Progenitor cell of endocrine pancreas (in vitro differentiated cells): ENCODE measurements at regions not wholly inside any gene's neighbourhood (a gene's known extent, or its start where the extent isn't known, plus 50 kb on each side); places are given as distances from the start of the nearest gene placed in this dataset.

Source experiments
- DNase-seq: peaks from one replicate; pipeline ENCODE4 v3.0.0; 2021; ENCODE audit warnings: low spot score; ENCODE audit not compliant: unreplicated experiment
- H3K27ac Mint-ChIP-seq: 2 replicates; pipeline ENCODE4 v1.8.0; 2021; ENCODE audit warnings: mild to moderate bottlenecking, moderate library complexity, mixed read lengths
- H3K27me3 Mint-ChIP-seq: 2 replicates; pipeline ENCODE4 v1.8.0; 2021; ENCODE audit warnings: mixed read lengths
- H3K36me3 Mint-ChIP-seq: 2 replicates; pipeline ENCODE4 v1.8.0; 2022; ENCODE audit warnings: mixed read lengths; ENCODE audit not compliant: insufficient read depth
- H3K4me1 Mint-ChIP-seq: 2 replicates; pipeline ENCODE4 v1.8.0; 2021; ENCODE audit warnings: low read depth, mixed read lengths
- H3K4me3 Mint-ChIP-seq: 2 replicates; pipeline ENCODE4 v1.8.0; 2021; ENCODE audit warnings: low read depth, mild to moderate bottlenecking, moderate library complexity, mixed read lengths
- H3K9me3 Mint-ChIP-seq: 2 replicates; pipeline ENCODE4 v1.8.0; 2021; ENCODE audit warnings: low read depth, mixed read lengths
- TF ChIP-seq, protein P1 (sequence below): fragments of 200-600 bp; sonication (generic); IDR thresholded peaks from one replicate; pipeline ENCODE4 v1.5.0; 2021; ENCODE audit warnings: antibody characterized with exemption, mild to moderate bottlenecking; ENCODE audit not compliant: unreplicated experiment

DNA sequence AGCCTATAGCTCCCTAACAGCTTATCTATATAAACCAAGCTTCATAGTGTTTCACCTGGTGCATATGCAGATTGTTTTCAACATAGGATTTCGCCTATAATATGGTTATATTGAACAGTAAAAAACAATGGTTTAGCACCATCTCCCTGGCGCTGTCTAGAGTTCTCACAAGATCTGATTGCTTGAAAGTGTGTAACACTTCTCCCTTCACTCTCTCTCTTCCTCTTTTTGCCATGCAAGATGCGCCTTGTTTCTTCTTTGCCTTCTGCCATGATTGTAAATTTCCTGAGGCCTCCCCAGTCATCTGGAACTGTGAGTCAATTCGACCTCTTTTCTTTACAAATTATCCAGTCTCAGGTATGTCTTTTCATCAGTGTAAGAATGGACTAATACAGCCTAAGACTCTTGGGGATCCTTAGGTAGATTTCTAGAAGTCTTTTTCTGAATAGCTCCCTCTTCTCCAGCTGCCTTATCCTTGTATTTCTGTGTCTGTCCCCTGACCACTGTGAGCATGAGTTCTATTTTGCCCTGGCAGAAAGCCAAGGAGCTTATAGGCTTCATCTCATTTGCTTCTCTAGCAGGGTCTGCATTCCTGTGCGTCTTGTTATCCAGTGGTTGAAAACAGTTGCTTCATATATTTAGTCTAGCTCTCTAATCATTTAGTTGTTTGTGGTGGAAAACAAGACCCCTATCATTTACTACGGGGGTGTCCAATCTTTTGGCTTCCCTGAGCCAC, 401.6 kb downstream of the GPD2 start:
- H3K4me1 Mint-ChIP-seq, result no peaks in the 10 kb centered on the region
- H3K4me3 Mint-ChIP-seq, result no peak overlapping the region
- no peaks in the 10 kb centered on the region for H3K36me3 Mint-ChIP-seq
- no peak overlapping the region for H3K27ac Mint-ChIP-seq
- DNase-seq, result no peak
- no peaks in the 10 kb centered on the region for H3K9me3 Mint-ChIP-seq
- H3K27me3 Mint-ChIP-seq, result no peaks in the 10 kb centered on the region
- TF ChIP-seq, protein P1, sequence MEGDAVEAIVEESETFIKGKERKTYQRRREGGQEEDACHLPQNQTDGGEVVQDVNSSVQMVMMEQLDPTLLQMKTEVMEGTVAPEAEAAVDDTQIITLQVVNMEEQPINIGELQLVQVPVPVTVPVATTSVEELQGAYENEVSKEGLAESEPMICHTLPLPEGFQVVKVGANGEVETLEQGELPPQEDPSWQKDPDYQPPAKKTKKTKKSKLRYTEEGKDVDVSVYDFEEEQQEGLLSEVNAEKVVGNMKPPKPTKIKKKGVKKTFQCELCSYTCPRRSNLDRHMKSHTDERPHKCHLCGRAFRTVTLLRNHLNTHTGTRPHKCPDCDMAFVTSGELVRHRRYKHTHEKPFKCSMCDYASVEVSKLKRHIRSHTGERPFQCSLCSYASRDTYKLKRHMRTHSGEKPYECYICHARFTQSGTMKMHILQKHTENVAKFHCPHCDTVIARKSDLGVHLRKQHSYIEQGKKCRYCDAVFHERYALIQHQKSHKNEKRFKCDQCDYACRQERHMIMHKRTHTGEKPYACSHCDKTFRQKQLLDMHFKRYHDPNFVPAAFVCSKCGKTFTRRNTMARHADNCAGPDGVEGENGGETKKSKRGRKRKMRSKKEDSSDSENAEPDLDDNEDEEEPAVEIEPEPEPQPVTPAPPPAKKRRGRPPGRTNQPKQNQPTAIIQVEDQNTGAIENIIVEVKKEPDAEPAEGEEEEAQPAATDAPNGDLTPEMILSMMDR, result no peak

DNA sequence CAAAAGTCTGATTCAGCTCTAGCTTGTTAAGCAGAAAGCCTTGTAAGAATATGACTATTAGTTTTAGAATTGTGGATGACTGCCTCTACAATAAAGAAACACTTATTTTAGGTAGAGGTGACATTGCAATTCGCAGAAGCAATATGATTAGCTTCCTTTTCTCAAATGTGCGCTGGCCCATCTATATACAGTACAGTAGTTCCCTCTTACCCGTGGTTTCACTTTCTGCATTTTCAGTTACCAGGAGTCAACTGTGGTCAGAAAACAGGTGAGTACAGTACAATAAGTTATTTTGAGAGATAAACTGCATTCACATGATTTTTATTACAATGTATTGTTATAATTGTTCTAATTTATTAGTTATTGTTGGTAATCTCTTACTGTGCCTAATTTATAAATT, 405.1 kb downstream of the GPD2 start:
- DNase-seq, result no peak
- Mint-ChIP-seq H3K4me3 (no peak overlapping the region), H3K27ac (no peak overlapping the region), H3K36me3 (no peaks in the 10 kb centered on the region), H3K27me3 (no peaks in the 10 kb centered on the region), H3K4me1 (no peaks in the 10 kb centered on the region), H3K9me3 (no peaks in the 10 kb centered on the region)
- TF ChIP-seq, protein P1, result no peak

DNA sequence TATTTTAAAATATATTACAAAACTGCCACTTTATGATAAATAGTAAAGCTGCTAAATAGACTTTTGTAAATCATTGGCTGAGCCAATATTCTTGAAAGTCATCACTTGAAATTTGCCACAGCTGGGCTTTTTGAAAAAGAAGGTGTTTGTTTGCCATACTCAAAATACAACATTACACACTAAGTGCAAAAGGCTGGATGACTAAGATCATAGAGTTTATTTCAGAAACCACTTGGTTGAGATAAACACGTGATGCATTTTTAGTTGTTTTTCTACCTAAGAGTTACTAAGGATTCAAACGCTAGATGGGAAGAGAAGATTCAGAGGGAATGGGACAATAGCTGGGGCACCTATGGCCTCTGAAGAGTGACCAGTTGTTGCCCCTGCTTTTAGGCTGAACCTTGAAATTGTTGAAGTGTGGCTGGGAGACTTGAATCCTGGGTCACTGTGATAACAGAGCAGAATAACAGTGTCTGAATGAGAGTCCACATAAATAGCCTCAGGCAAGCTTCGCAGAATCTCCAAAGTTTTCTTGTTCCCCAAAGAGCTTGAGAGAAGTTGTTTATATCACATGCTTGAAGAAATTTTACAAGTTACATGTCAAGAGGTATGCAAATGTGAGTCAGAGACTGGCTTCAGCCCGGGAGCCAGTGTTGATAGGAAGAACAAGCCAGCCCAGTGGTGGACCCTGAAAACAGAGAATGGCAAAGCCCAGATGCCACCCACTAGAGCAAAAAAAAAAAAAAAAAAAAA, 409.8 kb downstream of the GPD2 start:
- Mint-ChIP-seq H3K27me3 (no peaks in the 10 kb centered on the region), H3K27ac (no peak overlapping the region), H3K36me3 (no peaks in the 10 kb centered on the region), H3K4me1 (no peaks in the 10 kb centered on the region), H3K4me3 (no peak overlapping the region), H3K9me3 (no peaks in the 10 kb centered on the region)
- TF ChIP-seq, protein P1, result no peak
- DNase-seq, result no peak

DNA sequence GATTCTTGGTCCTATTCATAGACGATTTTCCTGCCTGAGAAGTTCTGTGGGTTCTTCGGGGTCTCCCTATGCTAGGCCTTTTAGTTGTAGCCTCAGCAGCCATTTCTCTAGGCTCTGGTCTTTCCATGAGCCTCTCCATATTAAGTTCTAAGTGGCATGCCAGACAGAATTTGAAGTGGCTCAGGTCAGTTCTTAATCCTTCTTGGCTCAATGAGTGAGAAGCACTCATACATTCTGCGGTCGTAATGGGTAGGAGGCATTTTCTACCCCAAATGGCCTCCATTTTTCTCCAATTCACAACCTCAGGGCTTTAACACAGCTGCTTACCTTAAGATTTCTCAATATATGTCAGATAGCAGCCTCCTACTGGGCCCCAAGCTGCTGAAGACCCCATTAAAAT, 405.3 kb upstream of the GALNT5 start:
- TF ChIP-seq, protein P1, result no peak
- no peaks in the 10 kb centered on the region for H3K9me3 Mint-ChIP-seq
- no peak overlapping the region for H3K27ac Mint-ChIP-seq
- no peaks in the 10 kb centered on the region for H3K27me3 Mint-ChIP-seq
- H3K36me3 Mint-ChIP-seq, result no peaks in the 10 kb centered on the region
- H3K4me1 Mint-ChIP-seq, result no peaks in the 10 kb centered on the region
- DNase-seq, result no peak
- no peak overlapping the region for H3K4me3 Mint-ChIP-seq

DNA sequence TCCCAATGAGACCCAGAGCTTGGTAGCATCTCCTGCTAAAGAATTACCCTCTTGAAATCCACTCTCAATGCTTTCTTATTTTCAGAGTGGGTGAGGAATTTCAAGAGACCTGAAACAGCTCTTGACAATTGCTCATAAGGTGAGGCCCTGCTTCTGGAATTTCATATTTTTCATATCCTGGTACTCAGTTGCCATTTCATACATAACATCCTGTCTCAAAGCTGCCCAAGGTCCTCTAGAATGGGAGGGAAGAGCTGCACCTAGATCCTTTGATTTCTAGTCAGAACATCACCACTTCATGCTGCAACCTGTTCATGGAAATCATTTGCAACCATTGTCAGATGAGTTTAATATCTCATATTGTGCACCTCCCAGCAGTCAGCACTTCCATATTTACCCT, 404.8 kb upstream of the GALNT5 start:
- Mint-ChIP-seq H3K27ac (no peak overlapping the region), H3K4me1 (no peaks in the 10 kb centered on the region), H3K9me3 (no peaks in the 10 kb centered on the region), H3K27me3 (no peaks in the 10 kb centered on the region), H3K4me3 (no peak overlapping the region), H3K36me3 (no peaks in the 10 kb centered on the region)
- TF ChIP-seq, protein P1, result no peak
- no peak for DNase-seq
